Tibial nerve (tissue), 4 donors: ENCODE measurements at regions not wholly inside any gene's neighbourhood (a gene's known extent, or its start where the extent isn't known, plus 50 kb on each side); places are given as distances from the start of the nearest gene placed in this dataset.
A peak's percentile ranks its signal among the peaks of the same experiment; 100 is the strongest.

Source experiments
- DNase-seq, 2 donors: peaks; one replicate each; pipeline ENCODE4 v3.0.0-alpha.2; 2019; ENCODE audit warnings: low spot score in 2 of 2
- H3K27ac ChIP-seq, 4 donors: fragments of 200-600 bp; sonication (generic) in 3 of 4; one replicate each; pipeline ENCODE4 v1.5.1; 2017 to 2019; ENCODE audit warnings: mild to moderate bottlenecking in 1 of 4
- H3K27me3 ChIP-seq, 2 donors: fragments of 200-600 bp; sonication (generic) in 1 of 2; one replicate each; pipeline versions ENCODE4 v1.5.1 to v1.6.0; 2017 to 2019
- H3K36me3 ChIP-seq, 3 donors: fragments of 200-600 bp; sonication (generic); one replicate each; pipeline ENCODE4 v1.5.1; 2018 to 2019
- H3K4me1 ChIP-seq, 4 donors: fragments of 200-600 bp; sonication (generic) in 3 of 4; one replicate each; pipeline ENCODE4 v1.5.1; 2017 to 2019
- H3K4me3 ChIP-seq, 4 donors: fragments of 200-600 bp; sonication (generic) in 3 of 4; one replicate each; pipeline ENCODE4 v1.5.1; 2017 to 2019; ENCODE audit warnings: mild to moderate bottlenecking in 1 of 4, moderate library complexity in 1 of 4
- H3K9me3 ChIP-seq, 4 donors: fragments of 200-600 bp; sonication (generic) in 3 of 4; one replicate each; pipeline ENCODE4 v1.5.1; 2017 to 2019
- CTCF ChIP-seq, 5 experiments: fragments of 200-600 bp in 3 of 5; fragments of 450-650 bp in 2 of 5; sonication (generic) in 3 of 5; IDR thresholded peaks; one replicate each; pipeline ENCODE4 v1.5.1; 2016 to 2019; ENCODE audit warnings: antibody characterized with exemption in 5 of 5, mild to moderate bottlenecking in 3 of 5, moderate library complexity in 2 of 5
- EP300 ChIP-seq, 2 donors: sonication (generic); formaldehyde crosslinking; IDR thresholded peaks; one replicate each; pipeline ENCODE4 v1.6.1; 2017; ENCODE audit warnings: antibody characterized with exemption in 2 of 2, mild to moderate bottlenecking in 1 of 2
- POLR2A ChIP-seq, 2 donors: fragments of 450-650 bp; IDR thresholded peaks; one replicate each; pipeline ENCODE4 v1.6.1; 2017; ENCODE audit warnings: antibody characterized with exemption in 2 of 2, mild to moderate bottlenecking in 2 of 2, moderate library complexity in 2 of 2
- WGBS, 2 donors: methylation state at CpG; one replicate each; pipeline ENCODE4 v1.1.5; 2018; 5-methylcytosine and 5-hydroxymethylcytosine counted together

GRCh38 chr3:30286811-30287210, 319.6 kb upstream of the TGFBR2 start:
- TF ChIP-seq POLR2A (IDR thresholded peaks at IDR 0.05), result no peak
- TF ChIP-seq CTCF (IDR thresholded peaks at IDR 0.05), result no peak
- TF ChIP-seq EP300 (IDR thresholded peaks at IDR 0.05), result no peak
- WGBS, 2 donors, result 93 to 94% methylated on average over 2 of the region's 2 CpGs
- Histone ChIP-seq H3K36me3 (no peaks in the 10 kb centered on the region), H3K9me3 (no peaks in the 10 kb centered on the region), H3K4me1 (peaks cover 0 to 65% (median 22%) of the 10 kb centered on the region in 4 donors), H3K27me3 (no peaks in the 10 kb centered on the region), H3K4me3 (no peak overlapping the region), H3K27ac (peak overlapping the region in 2 of 4 donors; percentile 76 to 78)
- no peak for DNase-seq

- TF ChIP-seq EP300 (IDR thresholded peaks at IDR 0.05), result no peak
- TF ChIP-seq CTCF (IDR thresholded peaks at IDR 0.05), result no peak
- no peak for TF ChIP-seq POLR2A (IDR thresholded peaks at IDR 0.05)
- H3K4me3 ChIP-seq, result no peak overlapping the region
- no peaks in the 10 kb centered on the region for H3K27me3 ChIP-seq
- peak overlapping the region in 2 of 4 donors; percentile 2 to 20 for H3K27ac ChIP-seq
- no peaks in the 10 kb centered on the region for H3K9me3 ChIP-seq
- peaks cover 0 to 56% (median 22%) of the 10 kb centered on the region in 4 donors for H3K4me1 ChIP-seq
- DNase-seq, result no peak
- no peaks in the 10 kb centered on the region for H3K36me3 ChIP-seq
Observed at GRCh38 chr3:30288830-30289229, 317.6 kb upstream of the TGFBR2 start.

- H3K27me3 ChIP-seq, result no peaks in the 10 kb centered on the region
- peaks cover 0 to 60% (median 22%) of the 10 kb centered on the region in 4 donors for H3K4me1 ChIP-seq
- WGBS, 2 donors, result 32 to 41% methylated on average over 1 of the region's 1 CpG
- no peaks in the 10 kb centered on the region for H3K36me3 ChIP-seq
- H3K27ac ChIP-seq, result peak overlapping the region in 2 of 4 donors; percentile 2 to 20
- DNase-seq, result no peak
- TF ChIP-seq CTCF (IDR thresholded peaks at IDR 0.05) (no peak), EP300 (IDR thresholded peaks at IDR 0.05) (no peak), POLR2A (IDR thresholded peaks at IDR 0.05) (no peak)
- no peak overlapping the region for H3K4me3 ChIP-seq
- H3K9me3 ChIP-seq, result no peaks in the 10 kb centered on the region
Observed at GRCh38 chr3:30289324-30289723, 317.1 kb upstream of the TGFBR2 start.

DNA sequence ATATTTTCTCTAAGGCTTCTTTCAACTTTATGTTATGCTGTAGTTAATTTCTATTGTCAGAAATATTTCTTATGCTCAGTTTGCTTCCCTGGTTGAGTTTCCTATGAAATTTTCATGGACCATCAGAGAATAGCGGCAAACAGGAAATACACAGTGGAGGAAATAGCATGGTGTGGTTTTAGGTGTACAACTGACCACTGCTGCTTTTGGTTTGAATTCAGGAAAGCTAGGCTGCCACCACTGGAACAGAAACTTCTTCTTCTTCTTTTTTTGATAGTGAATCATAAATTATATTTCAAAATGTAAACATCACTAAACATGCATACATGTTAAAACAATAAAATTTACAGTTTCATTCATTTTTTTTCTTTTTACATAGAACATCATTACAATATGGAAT, 316.6 kb upstream of the TGFBR2 start:
- no peak for DNase-seq
- Histone ChIP-seq H3K9me3 (no peaks in the 10 kb centered on the region), H3K4me1 (peaks cover 0 to 58% (median 21%) of the 10 kb centered on the region in 4 donors), H3K36me3 (no peaks in the 10 kb centered on the region), H3K4me3 (no peak overlapping the region), H3K27me3 (no peaks in the 10 kb centered on the region), H3K27ac (peak overlapping the region in 1 of 4 donors; percentile 2)
- WGBS, 2 donors, result 74 to 79% methylated on average over 1 of the region's 1 CpG
- TF ChIP-seq POLR2A (IDR thresholded peaks at IDR 0.05), result no peak
- TF ChIP-seq CTCF (IDR thresholded peaks at IDR 0.05), result no peak
- no peak for TF ChIP-seq EP300 (IDR thresholded peaks at IDR 0.05)

DNA sequence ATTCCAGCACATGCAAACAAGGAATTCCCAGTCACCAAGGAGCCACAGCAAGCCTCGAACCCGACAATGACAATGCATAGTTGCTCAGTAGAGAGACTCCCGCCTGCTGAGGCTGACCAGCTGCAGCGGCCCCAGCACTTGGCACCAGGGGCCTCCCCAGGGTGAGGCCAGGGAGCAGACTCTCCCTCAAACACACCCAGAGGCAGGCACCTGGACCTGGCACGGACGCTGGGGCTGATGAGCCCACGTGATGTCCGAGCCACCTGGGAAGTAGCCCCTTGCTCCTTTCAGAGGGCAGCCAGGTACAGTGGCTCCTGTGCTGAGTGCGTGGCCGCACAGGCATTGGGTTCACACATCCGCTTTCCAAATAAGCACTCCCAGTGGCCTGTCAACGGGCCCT, 315.9 kb upstream of the TGFBR2 start:
- Histone ChIP-seq H3K27me3 (no peaks in the 10 kb centered on the region), H3K27ac (peak overlapping the region in 1 of 4 donors; percentile 2), H3K36me3 (no peaks in the 10 kb centered on the region), H3K4me1 (peaks cover 0 to 51% (median 17%) of the 10 kb centered on the region in 4 donors), H3K9me3 (no peaks in the 10 kb centered on the region), H3K4me3 (no peak overlapping the region)
- TF ChIP-seq EP300 (IDR thresholded peaks at IDR 0.05) (no peak), CTCF (IDR thresholded peaks at IDR 0.05) (no peak), POLR2A (IDR thresholded peaks at IDR 0.05) (no peak)
- DNase-seq, result no peak
- 89 to 94% methylated on average over 12 of the region's 12 CpGs for WGBS, 2 donors
